Erythroblast (primary cell): ENCODE measurements at regions not wholly inside any gene's neighbourhood (a gene's known extent, or its start where the extent isn't known, plus 50 kb on each side); places are given as distances from the start of the nearest gene placed in this dataset.

Source experiments
- DNase-seq, 2 experiments: peaks; one replicate each; lab custom pipeline; 2025; lab: John Stamatoyannopoulos, UW
- GATA1 ChIP-seq: IDR thresholded peaks from 2 replicates; pipeline ENCODE4 v1.6.1; 2011; ENCODE audit warnings: low read depth, mild to moderate bottlenecking, control low read depth, low read length, moderate library complexity
- POLR2A ChIP-seq: IDR thresholded peaks from 2 replicates; pipeline ENCODE4 v1.6.1; 2011; ENCODE audit warnings: mild to moderate bottlenecking, low read length

- no peak for TF ChIP-seq POLR2A
- no peak for TF ChIP-seq GATA1
- no peak for DNase-seq
These were observed 85.9 kb downstream of the PSMG1 start for GRCh38 chr21:39097335-39097861.

DNA sequence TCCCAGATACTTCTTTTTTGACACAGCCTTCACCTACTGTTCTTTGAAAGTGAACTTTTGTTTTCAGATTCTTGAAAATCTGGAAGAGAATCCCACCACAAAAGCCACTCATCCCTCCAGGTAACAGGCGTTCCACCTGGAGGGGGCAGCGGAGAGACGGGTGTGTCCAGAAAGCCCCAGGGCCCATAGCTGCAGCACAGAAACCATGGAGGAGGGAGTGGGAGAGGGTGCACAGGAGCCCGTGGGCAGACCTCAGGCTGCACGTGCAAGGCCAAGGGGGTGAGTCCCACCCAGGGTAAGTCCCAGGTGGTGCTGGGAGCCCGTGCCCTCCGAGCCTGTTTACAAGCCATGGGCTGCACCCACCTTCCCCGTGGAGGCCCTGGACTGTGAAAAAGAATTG is 86.5 kb downstream of the PSMG1 start:
- DNase-seq = no peak
- no peak for TF ChIP-seq GATA1
- no peak for TF ChIP-seq POLR2A

DNA sequence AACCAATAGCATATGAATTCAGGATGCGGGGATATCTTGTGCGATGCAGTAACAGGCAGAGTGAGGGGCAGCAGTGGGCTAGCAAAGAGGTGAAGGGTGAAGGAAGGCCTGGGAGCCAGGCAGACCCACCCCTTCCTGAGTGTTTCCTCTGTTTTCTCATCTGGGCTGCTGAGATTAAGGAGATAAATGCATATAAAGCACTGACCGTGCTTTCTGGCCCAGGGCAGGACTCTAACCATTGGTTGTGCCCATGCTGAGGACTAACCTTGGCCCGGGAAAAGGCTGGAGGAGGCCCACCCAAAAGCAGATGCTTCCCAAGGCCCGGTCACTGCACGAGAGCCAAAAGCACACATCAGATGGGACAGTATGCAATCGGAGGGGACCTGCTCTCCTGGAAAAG is 87.6 kb downstream of the PSMG1 start:
- no peak for TF ChIP-seq POLR2A
- TF ChIP-seq GATA1 = no peak
- no peak for DNase-seq

DNA sequence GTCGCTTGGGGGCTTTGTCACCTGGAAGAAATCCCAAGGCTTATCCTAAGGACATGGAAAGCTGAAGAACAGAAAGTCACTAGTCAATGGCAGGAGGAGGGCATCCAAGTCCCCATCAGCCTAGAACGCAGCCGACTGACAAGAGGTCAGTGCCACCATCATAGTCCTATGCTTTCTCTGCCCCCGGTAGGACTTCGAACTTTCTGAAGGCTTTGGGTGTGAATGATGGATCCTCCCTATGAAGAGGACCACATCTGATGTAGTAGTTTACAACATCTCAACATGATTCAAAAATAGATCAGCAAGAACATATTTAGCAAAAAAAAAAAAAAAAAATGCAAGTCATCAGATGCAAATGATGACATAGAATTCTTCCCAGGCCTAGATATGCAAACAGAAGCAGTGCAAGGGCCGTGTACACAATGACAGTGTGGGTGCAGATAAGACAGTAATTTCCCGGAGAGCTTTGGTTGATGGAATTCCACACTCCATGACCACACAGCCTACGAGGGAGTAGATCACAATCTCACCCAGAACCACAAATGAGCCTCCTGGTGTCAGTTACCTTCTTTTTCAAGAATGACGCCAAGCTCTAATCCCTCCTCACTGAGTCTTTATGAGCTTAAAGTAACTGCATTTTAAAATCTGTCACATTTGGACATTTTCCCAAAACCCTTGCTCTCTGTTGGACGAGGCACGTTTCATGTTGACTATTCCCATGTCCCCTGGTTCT is 88.2 kb downstream of the PSMG1 start:
- TF ChIP-seq POLR2A = no peak
- TF ChIP-seq GATA1 = no peak
- DNase-seq = peak in 1 of 2 experiments; percentile 40

GRCh38 chr21:39094087-39094780 is 89.0 kb downstream of the PSMG1 start:
- DNase-seq = no peak
- TF ChIP-seq POLR2A = no peak
- TF ChIP-seq GATA1 = no peak

DNA sequence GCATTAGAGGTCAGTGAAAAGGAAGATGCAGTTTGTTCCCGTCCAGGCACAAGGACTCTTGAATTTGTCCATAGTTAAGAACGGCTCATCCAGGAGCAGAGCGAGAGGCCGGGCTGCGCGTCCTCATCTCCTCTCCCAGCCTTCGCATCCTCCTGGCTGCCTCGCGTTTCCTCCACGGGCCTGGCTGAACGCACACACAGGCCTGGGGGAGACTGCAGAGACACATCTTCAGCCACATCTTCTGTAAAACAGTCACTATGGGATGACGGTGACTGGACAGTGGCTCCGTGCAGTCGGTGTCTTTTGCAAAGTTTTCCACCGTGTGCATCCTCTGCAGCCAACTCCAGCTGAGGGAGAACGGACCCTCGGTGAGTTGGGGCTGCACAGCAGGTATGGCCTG is 89.7 kb downstream of the PSMG1 start:
- DNase-seq = no peak
- TF ChIP-seq GATA1 = no peak
- no peak for TF ChIP-seq POLR2A

DNA sequence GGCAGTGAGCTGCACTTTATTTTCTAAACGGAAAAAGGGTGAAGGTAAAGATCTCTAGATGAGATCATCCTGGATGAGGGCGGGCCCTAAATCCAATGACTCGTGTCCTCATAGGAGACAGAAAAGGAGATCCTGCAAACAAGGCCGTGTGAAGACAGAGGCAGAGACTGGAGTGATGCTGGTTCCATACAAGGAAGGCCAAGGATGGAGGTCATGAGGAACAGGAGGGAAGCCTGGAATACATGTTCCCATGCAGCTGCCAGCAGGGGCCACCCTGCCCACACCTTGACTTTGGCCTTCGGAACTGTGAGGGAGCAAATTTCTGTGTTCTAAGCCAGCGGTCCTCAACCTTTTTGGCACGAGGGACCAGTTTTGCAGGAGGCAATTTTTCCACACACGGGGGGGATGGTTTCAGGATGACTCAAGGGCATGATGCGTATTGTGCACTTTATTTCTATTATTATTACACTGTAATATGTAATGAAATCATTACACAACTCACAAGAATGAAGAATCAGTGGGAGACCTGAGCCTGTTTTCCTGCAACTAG is 94.3 kb downstream of the PSMG1 start:
- DNase-seq = no peak
- TF ChIP-seq POLR2A (no peak), GATA1 (no peak)

DNA sequence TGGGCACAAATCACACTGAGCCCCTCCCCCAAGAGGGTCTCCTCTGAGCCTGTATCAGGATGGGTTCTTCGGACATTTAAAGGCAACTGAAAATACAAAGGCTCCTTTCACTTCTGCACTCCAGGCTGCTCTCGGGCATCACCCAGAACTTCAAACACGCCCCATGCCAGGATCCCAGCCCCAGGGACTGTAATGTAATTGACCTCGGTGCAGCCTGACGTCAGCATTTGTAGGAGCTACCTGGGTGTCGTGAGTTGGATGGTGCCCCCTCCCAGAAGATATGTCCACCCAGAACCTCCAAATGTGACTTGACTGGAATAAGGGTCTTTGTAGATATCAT is 95.2 kb downstream of the PSMG1 start:
- DNase-seq = no peak
- TF ChIP-seq POLR2A = no peak
- TF ChIP-seq GATA1 = no peak

GRCh38 chr21:39087238-39088030 is 95.8 kb downstream of the PSMG1 start:
- TF ChIP-seq GATA1 = no peak
- no peak for TF ChIP-seq POLR2A
- DNase-seq = no peak

- no peak for TF ChIP-seq POLR2A
- TF ChIP-seq GATA1 = no peak
- DNase-seq = no peak
These were observed 96.7 kb downstream of the PSMG1 start for GRCh38 chr21:39086547-39086946.

DNA sequence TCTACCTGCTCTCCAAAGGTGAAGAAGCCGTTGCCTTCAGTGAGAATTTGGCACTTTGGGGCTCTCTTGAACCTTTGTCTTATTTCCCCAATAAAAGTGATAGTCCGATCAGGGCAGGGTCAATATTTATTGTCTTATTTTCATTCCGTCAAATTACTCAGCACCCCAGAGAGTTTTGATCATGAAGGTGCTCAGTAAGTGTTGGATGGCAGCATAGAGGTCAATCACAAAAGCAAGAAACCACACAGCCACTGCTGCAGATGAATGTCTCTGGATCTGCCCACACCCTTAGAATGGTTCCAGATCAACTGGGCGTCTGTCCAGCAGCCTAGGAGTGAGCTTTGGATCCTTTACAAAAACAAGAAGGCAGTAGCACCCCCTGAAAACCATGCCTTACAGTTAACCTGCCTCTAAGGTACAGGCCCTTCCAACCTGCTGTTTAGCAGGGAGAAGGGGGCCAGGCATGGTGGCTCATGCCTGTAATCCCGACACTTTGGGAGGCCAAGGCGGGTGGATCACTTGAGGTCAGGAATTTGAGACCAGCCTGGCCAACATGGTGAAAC is 97.3 kb downstream of the PSMG1 start:
- DNase-seq = no peak
- TF ChIP-seq GATA1 (no peak), POLR2A (no peak)

DNA sequence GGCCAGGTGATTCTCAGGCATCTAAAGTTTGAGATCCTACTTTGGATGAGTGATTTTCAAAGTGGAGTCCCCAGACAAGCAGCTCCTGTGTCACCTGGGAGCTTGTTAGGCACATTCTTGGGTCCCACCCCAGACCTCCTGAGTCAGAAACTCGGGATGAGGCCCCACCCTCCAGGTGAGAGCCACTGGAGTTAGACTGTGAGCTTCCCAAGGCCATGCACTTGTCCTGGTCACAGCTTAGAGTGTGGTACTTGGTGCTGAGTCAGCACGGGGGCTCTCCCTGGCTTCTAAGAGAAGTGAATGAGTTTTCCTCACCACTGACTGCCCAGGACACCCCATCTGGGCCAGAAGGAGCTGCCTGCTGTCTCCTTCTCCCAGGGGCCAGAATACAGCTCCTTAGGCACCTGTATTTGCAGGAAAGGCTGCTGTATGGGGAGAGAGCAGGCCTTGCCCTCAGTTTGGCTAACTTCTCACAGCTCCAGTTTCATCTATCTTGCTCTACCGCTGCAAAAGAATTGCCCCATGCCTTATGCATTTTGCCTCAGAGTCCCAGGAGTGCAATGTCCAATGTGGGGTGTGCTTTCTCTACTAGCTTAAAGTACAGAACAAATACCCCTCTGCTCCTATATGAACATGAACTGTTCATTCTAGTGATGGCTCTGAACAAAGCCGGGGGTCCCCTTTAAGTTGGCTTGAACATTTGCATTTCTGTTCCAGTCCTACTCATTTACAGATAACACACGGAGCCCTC is 98.1 kb downstream of the PSMG1 start:
- DNase-seq = no peak
- TF ChIP-seq GATA1 (no peak), POLR2A (no peak)
